ENCODE measurements at regions not wholly inside any gene's neighbourhood (a gene's known extent, or its start where the extent isn't known, plus 50 kb on each side); places are given as distances from the start of the nearest gene placed in this dataset.
A peak's percentile ranks its signal among the peaks of the same experiment; 100 is the strongest.

GRCh38 chrX:39808471-39808917 is 289.3 kb downstream of the BCOR start:
- no peak for TF ChIP-seq CTCF (IDR thresholded peaks at IDR 0.05)
- no peak for TF ChIP-seq POLR2A (IDR thresholded peaks at IDR 0.05)
- TF ChIP-seq EP300 (IDR thresholded peaks at IDR 0.05) = peak in 1 of 2 donors; percentile 54
